Heart left ventricle (tissue), 16 donors: ENCODE measurements at regions not wholly inside any gene's neighbourhood (a gene's known extent, or its start where the extent isn't known, plus 50 kb on each side); places are given as distances from the start of the nearest gene placed in this dataset.

Source experiments
- ATAC-seq, 4 donors: fragments of 200-7000 bp; cut with Tn5 transposase; one replicate each; pipeline ENCODE4 v1.9.1; 2020 to 2022; ENCODE audit warnings: moderate library complexity in 4 of 4, mild to moderate bottlenecking in 3 of 4, moderate number of reproducible peaks in 1 of 4
- DNase-seq, 5 donors: peaks; one replicate each; pipeline ENCODE4 v3.0.0-alpha.2; 2020
- H3K27ac ChIP-seq, 12 donors: fragments of 200-600 bp; sonication (generic) in 4 of 12; one replicate each; pipeline versions ENCODE4 v1.5.0 to v1.8.0; 2016 to 2022; ENCODE audit warnings: mild to moderate bottlenecking in 2 of 12
- H3K27me3 ChIP-seq, 9 donors: fragments of 200-600 bp; sonication (generic) in 2 of 9; one replicate each; pipeline versions ENCODE4 v1.5.1 to v1.8.0; 2016 to 2022; ENCODE audit warnings: mild to moderate bottlenecking in 3 of 9
- H3K36me3 ChIP-seq, 9 donors: fragments of 200-600 bp; sonication (generic) in 2 of 9; one replicate each; pipeline versions ENCODE4 v1.5.0 to v1.8.0; 2018 to 2022; ENCODE audit warnings: mild to moderate bottlenecking in 2 of 9
- H3K4me1 ChIP-seq, 12 donors: fragments of 200-600 bp; sonication (generic) in 4 of 12; one replicate each; pipeline versions ENCODE4 v1.5.0 to v1.8.0; 2016 to 2022; ENCODE audit warnings: mild to moderate bottlenecking in 3 of 12
- H3K4me3 ChIP-seq, 12 donors: fragments of 200-600 bp; sonication (generic) in 4 of 12; one replicate each; pipeline versions ENCODE4 v1.5.0 to v1.8.0; 2017 to 2022; ENCODE audit warnings: mild to moderate bottlenecking in 9 of 12, moderate library complexity in 4 of 12
- H3K9me3 ChIP-seq, 12 donors: fragments of 200-600 bp; sonication (generic) in 4 of 12; one replicate each; pipeline versions ENCODE4 v1.5.0 to v1.8.0; 2016 to 2022; ENCODE audit warnings: mild to moderate bottlenecking in 1 of 12
- POLR2A ChIP-seq, 2 donors: fragments of 450-650 bp; IDR thresholded peaks; one replicate each; pipeline ENCODE4 v1.6.1; 2017; ENCODE audit warnings: antibody characterized with exemption in 2 of 2, mild to moderate bottlenecking in 2 of 2, moderate library complexity in 2 of 2
- WGBS, 4 donors: extraction: QIAGEN DNeasy Blood & Tissue Kit in 2 of 4; methylation state at CpG; one replicate each; pipeline versions ENCODE4 v1.1.5 to v1.1.7; 2013 to 2018; 5-methylcytosine and 5-hydroxymethylcytosine counted together
- intact Hi-C, 10 donors: fragments of 100-400 bp; cut with DNase I; formaldehyde crosslinking; loops; one replicate each; pipeline versions ENCODE4 v1.11.1 to v1.14.2; 2022
- TF ChIP-seq, protein P1 (sequence below), 12 donors: fragments of 200-600 bp; sonication (generic) in 4 of 12; IDR thresholded peaks; one replicate each; pipeline versions ENCODE4 v1.5.0 to v1.8.0; 2018 to 2022; ENCODE audit warnings: antibody characterized with exemption in 12 of 12, mild to moderate bottlenecking in 5 of 12
- donor health status: ischemic (EF 13 %, LVEDD 7.1; RV severe dilation, severe dysfunction).
- donor health status: healthy with polysubstance abuse.
- donor health status: DM: no; HTN: yes; CAD: no.
- donor health status: DM: no; HTN: no; CAD: no.
- donor health status: ischemic (EF 25% LVEDD 6.9; RV normal size, moderate dysfunction).
- donor health status: ischemic (EF 25% LVEDD 5.7; RV mildly dilated, moderate dysfunction).
- donor health status: healthy.
- donor health status: DM: yes; HTN: yes; CAD: no.
- donor health status: ischemic (EF 35%, LVEDD 5.7; RV mildly dilated, moderate dysfunction).
- donor health status: nonischemic (EF 11% LVEDD 7.7; RV severe dilation, severe dysfunction).
- donor health status: DM: yes; HTN: yes; CAD: no.
- donor health status: PGD.
- donor health status: ischemic (EF 29% LVEDD 5.4; RV normal size, mild dysfunction).
- donor health status: nonischemic (EF 23%, LVEDD 6.1; RV moderate dilation, normal function).

DNA sequence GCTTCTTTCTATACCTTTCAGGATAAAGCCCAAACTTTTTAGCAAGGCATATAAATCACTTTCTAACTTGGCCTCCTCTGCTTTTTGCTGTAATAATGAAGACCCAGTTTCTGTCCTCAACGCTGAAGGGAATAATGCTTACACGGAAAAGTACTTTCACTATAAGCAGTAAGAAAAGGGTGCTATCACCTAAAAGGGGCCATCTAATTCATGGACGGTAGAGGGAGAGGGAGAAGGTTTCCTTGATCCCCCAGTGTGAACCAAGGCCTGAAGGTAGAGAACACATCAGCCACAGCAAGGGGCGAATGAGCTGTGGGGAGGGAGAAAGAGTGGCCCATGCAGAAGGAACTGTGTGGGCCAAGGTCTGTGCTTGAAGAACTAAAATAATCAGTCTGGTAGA, 417.7 kb upstream of the CLINT1 start:
- no peak for ATAC-seq
- no peak overlapping the region for H3K27ac ChIP-seq
- intact Hi-C loops = no loop called here
- H3K36me3 ChIP-seq = no peaks in the 10 kb centered on the region
- WGBS, 4 donors = 83 to 95% (median 92%) methylated on average over 4 of the region's 4 CpGs
- no peak for DNase-seq
- H3K9me3 ChIP-seq = peaks cover 0 to 3% (median 0%) of the 10 kb centered on the region in 12 donors
- no peak overlapping the region for H3K4me3 ChIP-seq
- no peaks in the 10 kb centered on the region for H3K27me3 ChIP-seq
- no peak for TF ChIP-seq POLR2A (IDR thresholded peaks at IDR 0.05)
- TF ChIP-seq, protein P1, sequence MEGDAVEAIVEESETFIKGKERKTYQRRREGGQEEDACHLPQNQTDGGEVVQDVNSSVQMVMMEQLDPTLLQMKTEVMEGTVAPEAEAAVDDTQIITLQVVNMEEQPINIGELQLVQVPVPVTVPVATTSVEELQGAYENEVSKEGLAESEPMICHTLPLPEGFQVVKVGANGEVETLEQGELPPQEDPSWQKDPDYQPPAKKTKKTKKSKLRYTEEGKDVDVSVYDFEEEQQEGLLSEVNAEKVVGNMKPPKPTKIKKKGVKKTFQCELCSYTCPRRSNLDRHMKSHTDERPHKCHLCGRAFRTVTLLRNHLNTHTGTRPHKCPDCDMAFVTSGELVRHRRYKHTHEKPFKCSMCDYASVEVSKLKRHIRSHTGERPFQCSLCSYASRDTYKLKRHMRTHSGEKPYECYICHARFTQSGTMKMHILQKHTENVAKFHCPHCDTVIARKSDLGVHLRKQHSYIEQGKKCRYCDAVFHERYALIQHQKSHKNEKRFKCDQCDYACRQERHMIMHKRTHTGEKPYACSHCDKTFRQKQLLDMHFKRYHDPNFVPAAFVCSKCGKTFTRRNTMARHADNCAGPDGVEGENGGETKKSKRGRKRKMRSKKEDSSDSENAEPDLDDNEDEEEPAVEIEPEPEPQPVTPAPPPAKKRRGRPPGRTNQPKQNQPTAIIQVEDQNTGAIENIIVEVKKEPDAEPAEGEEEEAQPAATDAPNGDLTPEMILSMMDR (IDR thresholded peaks at IDR 0.05) = no peak
- H3K4me1 ChIP-seq = no peaks in the 10 kb centered on the region

DNA sequence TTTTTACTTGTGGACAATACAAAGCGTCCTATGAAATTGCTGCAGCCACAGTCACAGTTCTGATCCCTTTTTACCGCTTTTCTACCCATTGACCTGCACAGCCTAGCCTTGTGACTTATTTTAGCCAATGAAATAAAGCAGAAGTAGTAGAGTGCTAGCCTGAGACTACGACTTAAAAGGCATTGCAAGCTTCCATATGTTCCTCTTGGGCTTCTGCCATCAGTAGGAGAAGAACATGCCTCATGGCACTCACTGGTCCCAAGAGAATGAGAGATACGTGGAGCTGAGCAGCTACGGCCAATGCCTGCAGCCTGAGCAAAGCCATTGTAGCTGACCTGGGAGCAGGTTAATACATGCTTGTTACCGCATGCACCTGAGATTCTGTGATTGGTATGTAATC, 416.6 kb upstream of the CLINT1 start:
- WGBS, 4 donors = 85 to 89% (median 87%) methylated on average over 6 of the region's 6 CpGs

DNA sequence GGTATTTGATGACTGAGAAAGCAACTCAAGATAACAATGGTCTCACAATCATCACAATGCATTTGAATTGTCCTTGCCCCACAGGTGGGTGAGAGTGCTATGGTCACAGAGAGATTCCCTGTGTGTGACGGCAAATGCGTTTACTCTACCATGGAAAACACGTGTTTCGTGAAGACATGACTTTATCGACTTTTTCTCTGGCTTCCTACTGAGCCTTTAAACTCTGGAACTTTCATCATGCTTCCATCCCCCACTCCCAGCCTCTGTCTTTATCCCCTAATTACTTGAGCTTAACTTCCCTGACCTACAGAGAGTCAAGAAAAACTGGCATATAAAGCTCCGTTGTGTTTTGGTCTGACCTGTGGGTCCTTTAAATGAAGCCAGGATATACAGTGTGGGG, 414.1 kb upstream of the CLINT1 start:
- Histone ChIP-seq H3K4me1 (no peaks in the 10 kb centered on the region), H3K9me3 (peaks cover 0 to 5% (median 0%) of the 10 kb centered on the region in 12 donors), H3K36me3 (no peaks in the 10 kb centered on the region), H3K27me3 (no peaks in the 10 kb centered on the region), H3K4me3 (no peak overlapping the region), H3K27ac (no peak overlapping the region)
- DNase-seq = no peak
- WGBS, 4 donors = 64 to 80% (median 70%) methylated on average over 6 of the region's 6 CpGs
- intact Hi-C loops = no loop called here
- ATAC-seq = no peak
- TF ChIP-seq POLR2A (IDR thresholded peaks at IDR 0.05) = no peak
- TF ChIP-seq, protein P1 (IDR thresholded peaks at IDR 0.05) = no peak

More for the DNA sequence above, 416.6 kb upstream of the CLINT1 start:
- H3K36me3 ChIP-seq = no peaks in the 10 kb centered on the region
- H3K27ac ChIP-seq = no peak overlapping the region
- H3K4me1 ChIP-seq = no peaks in the 10 kb centered on the region
- intact Hi-C loops = no loop called here
- no peak for TF ChIP-seq POLR2A (IDR thresholded peaks at IDR 0.05)
- TF ChIP-seq, protein P1 (IDR thresholded peaks at IDR 0.05) = no peak
- no peaks in the 10 kb centered on the region for H3K9me3 ChIP-seq
- no peak overlapping the region for H3K4me3 ChIP-seq
- no peak for ATAC-seq
- DNase-seq = no peak
- H3K27me3 ChIP-seq = no peaks in the 10 kb centered on the region

DNA sequence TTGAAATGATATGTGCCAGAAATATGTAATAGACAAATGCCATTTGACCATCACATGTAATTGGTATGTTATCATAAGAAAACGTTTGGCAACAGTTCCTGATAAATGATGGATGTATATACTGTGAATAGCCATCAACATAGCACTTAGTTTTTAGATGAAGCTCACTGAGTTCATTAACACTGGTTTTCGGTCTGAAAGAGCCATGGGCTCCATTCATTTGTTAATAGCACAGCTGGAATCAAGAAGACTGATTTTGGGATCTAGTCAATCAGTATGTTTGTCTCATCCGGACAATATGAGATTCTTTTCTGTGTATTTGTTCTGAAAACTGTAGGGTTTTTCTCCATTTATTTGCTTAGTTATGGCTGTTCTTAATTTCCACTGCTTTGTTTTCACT, 413.5 kb upstream of the CLINT1 start:
- no peak for ATAC-seq
- no peak for TF ChIP-seq POLR2A (IDR thresholded peaks at IDR 0.05)
- TF ChIP-seq, protein P1 (IDR thresholded peaks at IDR 0.05) = no peak
- WGBS, 4 donors = 63 to 72% (median 68%) methylated on average over 3 of the region's 3 CpGs

More for the DNA sequence above, 413.5 kb upstream of the CLINT1 start:
- no peaks in the 10 kb centered on the region for H3K4me1 ChIP-seq
- no peak for DNase-seq
- H3K27me3 ChIP-seq = no peaks in the 10 kb centered on the region
- no peak overlapping the region for H3K27ac ChIP-seq
- no peak overlapping the region for H3K4me3 ChIP-seq
- H3K9me3 ChIP-seq = peaks cover 0 to 11% (median 2%) of the 10 kb centered on the region in 12 donors
- no peaks in the 10 kb centered on the region for H3K36me3 ChIP-seq
- intact Hi-C loops = no loop called here
